Effector CD8-positive, alpha-beta T cell (primary cell): ENCODE measurements at regions not wholly inside any gene's neighbourhood (a gene's known extent, or its start where the extent isn't known, plus 50 kb on each side); places are given as distances from the start of the nearest gene placed in this dataset.
"Not testable (repeated sequence)": the region's sequence is repeated elsewhere in the genome, so short reads cannot be mapped to it uniquely, and the experiment has no call there.

Source experiments
- DNase-seq: peaks from one replicate; lab custom pipeline; 2025; lab: John Stamatoyannopoulos, UW

- DNase-seq, result not testable (repeated sequence)
These were observed 211.3 kb downstream of the SPATA31A1 start for GRCh38 chr9:39566782-39567181.

GRCh38 chr9:39567396-39567795 is 211.9 kb downstream of the SPATA31A1 start:
- not testable (repeated sequence) for DNase-seq

- DNase-seq, result not testable (repeated sequence)
These were observed 213.4 kb downstream of the SPATA31A1 start for GRCh38 chr9:39568900-39569299.

- not testable (repeated sequence) for DNase-seq
These were observed 217.9 kb downstream of the SPATA31A1 start for GRCh38 chr9:39573024-39574022.

- DNase-seq, result not testable (repeated sequence)
These were observed 223.5 kb downstream of the SPATA31A1 start for GRCh38 chr9:39579000-39579399.

- DNase-seq, result not testable (repeated sequence)
These were observed 225.8 kb downstream of the SPATA31A1 start for GRCh38 chr9:39581296-39581695.

GRCh38 chr9:39582677-39583412 is 227.4 kb downstream of the SPATA31A1 start:
- DNase-seq, result not testable (repeated sequence)

GRCh38 chr9:39583413-39583747 is 227.9 kb downstream of the SPATA31A1 start:
- not testable (repeated sequence) for DNase-seq

- not testable (repeated sequence) for DNase-seq
These were observed 229.8 kb downstream of the SPATA31A1 start for GRCh38 chr9:39585233-39585632.

- DNase-seq, result no peak
These were observed 232.5 kb downstream of the SPATA31A1 start for GRCh38 chr9:39587844-39588499.

GRCh38 chr9:39588500-39589137 is 233.2 kb downstream of the SPATA31A1 start:
- DNase-seq, result no peak

GRCh38 chr9:39604089-39604488 is 248.6 kb downstream of the SPATA31A1 start:
- DNase-seq, result not testable (repeated sequence)

- not testable (repeated sequence) for DNase-seq
These were observed 256.2 kb downstream of the SPATA31A1 start for GRCh38 chr9:39611449-39612231.

GRCh38 chr9:39616480-39616879 is 261.0 kb downstream of the SPATA31A1 start:
- not testable (repeated sequence) for DNase-seq

- not testable (repeated sequence) for DNase-seq
These were observed 268.6 kb downstream of the SPATA31A1 start for GRCh38 chr9:39624048-39624447.

- DNase-seq, result not testable (repeated sequence)
These were observed 276.6 kb downstream of the SPATA31A1 start for GRCh38 chr9:39632071-39632470.

- DNase-seq, result not testable (repeated sequence)
These were observed 293.6 kb downstream of the SPATA31A1 start for GRCh38 chr9:39649029-39649428.

- DNase-seq, result not testable (repeated sequence)
These were observed 301.6 kb downstream of the SPATA31A1 start for GRCh38 chr9:39656960-39657603.

- not testable (repeated sequence) for DNase-seq
These were observed 307.6 kb downstream of the SPATA31A1 start for GRCh38 chr9:39663020-39663419.

GRCh38 chr9:39663713-39664112 is 308.2 kb downstream of the SPATA31A1 start:
- DNase-seq, result not testable (repeated sequence)
